Activated CD4-positive, alpha-beta T cell treated with anti-CD3 and anti-CD28 coated beads, Interleukin-10, Interleukin-2, amounts not matched to agents 100 ng/mL and 50 ng/mL, durations not matched to agents 16 hours and 8 hours (primary cell): ENCODE measurements at regions not wholly inside any gene's neighbourhood (a gene's known extent, or its start where the extent isn't known, plus 50 kb on each side); places are given as distances from the start of the nearest gene placed in this dataset.

Experiments
- DNase-seq: peaks from one replicate; pipeline ENCODE4 v3.0.0-alpha.2; 2020

DNA sequence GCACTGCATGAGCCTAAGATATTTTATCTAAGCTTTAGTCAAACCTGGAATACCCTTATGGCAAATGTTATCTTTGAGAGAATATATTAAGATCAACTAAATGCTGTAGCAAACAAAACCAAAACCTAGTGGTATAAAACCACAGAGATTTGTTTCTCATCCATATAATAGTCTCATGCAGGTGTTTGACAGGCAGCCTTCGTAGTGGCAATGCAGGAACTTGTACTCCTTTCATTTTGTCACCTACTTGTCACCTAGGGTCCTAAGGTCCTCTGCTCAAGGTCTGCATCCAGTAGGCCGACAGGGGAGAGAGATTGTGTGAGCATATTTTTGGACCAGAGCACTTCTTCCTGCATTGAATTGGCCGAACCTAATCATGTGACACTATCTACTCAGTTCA lies 352.6 kb downstream of the GPR37 start:
- DNase-seq, result no peak

- DNase-seq, result no peak
These were observed 353.1 kb downstream of the GPR37 start for GRCh38 chr7:124412531-124412930.

- DNase-seq, result no peak
These were observed 353.8 kb downstream of the GPR37 start for GRCh38 chr7:124411796-124412195.

DNA sequence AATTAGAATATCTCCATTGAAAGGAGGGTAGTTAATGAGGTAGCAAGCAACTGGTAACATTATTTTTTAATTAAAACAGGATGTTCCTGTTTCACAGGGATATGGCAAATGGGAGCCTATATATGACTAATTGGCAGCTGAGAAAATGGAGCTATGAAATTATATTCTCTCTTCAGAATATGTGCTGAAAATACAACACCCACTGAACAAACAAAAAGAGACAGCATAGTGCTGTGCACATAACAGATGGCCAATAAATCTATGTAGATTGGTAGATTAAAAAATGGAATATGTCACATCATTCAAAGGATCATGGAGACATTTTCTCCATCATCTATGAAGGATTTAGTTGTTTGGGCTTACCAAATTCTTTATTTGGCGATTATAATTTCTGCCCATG lies 362.0 kb downstream of the GPR37 start:
- no peak for DNase-seq

DNA sequence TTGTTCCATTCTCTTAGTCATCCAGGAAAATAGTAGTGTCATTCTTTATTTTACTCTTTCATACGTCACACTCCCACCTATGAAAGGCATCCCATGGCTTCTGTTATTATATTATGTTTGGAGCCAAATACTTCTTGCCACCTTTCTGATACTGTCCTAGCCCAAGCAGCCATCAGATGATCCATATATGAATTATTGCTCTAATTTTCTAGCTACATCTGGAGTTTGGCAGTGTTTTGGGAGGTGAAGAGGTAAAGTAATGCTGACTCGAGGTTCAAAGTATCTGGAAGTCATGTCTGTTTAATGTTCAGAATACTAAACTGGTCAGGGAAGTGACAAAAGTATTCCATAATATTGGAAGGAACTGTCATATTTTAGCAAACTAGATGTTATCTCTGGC lies 362.5 kb downstream of the GPR37 start:
- DNase-seq, result no peak

GRCh38 chr7:124399941-124400340 lies 365.7 kb downstream of the GPR37 start:
- no peak for DNase-seq

DNA sequence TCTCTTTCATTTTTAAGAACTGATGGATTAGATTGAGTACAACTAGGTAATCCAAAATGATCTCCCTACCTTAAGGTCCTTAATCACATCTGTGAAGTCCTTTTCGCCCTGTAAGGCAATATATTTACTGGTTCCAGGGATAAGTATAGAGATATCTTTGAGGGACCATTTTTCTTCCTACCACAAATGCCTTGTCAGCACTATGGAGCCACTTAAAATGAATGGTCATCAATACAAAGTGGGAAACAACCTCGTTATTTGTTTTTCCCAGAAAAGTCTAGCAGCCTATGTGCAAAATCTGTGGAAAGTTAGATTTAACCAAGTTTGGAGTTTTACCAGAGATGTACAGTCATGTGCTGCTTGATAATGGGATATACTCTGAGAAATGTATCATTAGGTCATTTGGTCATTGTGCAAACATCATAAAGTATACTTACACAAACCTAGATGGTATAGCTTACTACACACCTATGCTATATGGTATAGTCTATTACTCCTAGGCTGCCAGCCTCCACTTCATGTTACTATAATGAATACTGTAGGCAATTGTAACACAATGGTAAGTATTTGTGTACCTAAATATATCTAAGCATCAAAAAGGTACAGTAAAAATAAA lies 366.2 kb upstream of the TMEM229A start:
- no peak for DNase-seq

DNA sequence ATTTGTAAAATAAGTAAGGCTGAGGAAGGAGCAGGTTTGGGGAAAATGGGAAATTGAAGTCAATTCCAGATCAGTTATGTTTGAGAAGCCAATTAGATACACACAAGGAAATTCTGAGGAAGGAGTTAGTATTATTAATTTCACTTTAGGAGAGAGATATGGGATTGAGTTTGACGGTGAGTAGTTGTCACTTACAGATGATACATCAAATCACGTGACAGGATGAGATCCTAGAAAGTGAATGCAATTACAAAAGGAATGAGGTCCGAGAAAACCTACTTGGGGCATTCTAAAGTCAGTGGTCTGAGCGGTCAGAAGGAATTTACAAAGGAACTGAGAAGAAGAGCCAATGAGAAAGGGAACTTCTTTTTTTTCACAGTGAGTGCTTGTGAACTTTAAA lies 364.3 kb upstream of the TMEM229A start:
- DNase-seq, result no peak

GRCh38 chr7:124390301-124390700 lies 357.4 kb upstream of the TMEM229A start:
- DNase-seq, result no peak

DNA sequence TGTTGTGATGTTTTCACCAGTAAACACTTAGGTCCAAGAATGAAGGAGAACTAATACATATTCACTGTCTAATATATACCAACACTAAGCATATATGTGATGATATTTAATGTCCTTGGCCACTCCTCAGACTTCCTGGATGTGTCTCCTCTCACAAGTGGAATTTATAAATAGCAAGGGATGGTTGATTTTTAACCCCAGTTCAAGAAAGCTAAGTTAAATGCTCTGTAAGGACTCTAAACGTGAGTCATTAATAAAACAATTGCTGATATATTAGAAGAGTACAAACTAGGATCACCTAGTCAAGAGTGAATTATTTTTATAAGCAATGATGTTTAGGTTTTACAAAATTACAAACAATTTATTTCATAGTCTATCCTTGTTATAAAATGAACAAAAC lies 355.9 kb upstream of the TMEM229A start:
- no peak for DNase-seq

GRCh38 chr7:124387056-124387455 lies 354.2 kb upstream of the TMEM229A start:
- DNase-seq, result no peak

DNA sequence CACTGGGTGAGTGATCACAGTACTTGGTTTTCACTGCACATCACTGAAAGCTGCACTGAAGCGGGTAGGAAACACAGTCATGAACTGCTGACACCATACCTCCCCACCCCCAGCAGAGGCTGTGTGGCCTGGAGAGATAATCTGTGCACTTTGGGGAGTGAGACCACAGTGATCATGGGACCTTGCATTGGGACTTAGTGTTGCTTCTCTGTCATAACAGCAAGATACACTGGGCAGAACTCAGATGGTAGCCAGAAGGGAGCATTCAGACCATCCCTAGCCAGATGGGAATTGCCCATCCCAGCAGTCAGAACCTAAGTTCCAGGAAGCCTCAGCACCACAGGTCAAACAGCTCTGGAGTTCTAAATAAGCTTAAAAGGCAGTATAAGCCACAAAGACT lies 346.4 kb upstream of the TMEM229A start:
- DNase-seq, result no peak

- no peak for DNase-seq
These were observed 343.2 kb upstream of the TMEM229A start for GRCh38 chr7:124376111-124376510.

DNA sequence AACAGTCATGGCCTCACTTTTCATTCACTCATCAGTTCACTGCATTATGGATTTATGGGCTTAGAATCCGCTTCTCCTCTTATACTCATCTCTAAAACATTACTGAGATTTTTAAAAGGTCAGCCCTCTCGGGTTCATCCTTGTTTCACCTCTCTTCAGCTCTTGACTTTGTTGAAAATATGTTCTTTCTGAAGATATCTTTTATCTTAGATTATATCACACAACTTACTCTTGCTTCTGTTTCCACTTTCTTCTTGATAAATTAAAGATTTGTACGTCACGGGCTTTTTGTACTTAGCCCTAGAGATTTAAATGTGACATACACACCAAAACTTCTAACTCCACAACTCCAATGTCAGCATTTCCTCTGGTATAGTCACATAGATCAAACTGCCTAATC lies 342.5 kb upstream of the TMEM229A start:
- no peak for DNase-seq

- no peak for DNase-seq
These were observed 336.4 kb upstream of the TMEM229A start for GRCh38 chr7:124369310-124369709.

DNA sequence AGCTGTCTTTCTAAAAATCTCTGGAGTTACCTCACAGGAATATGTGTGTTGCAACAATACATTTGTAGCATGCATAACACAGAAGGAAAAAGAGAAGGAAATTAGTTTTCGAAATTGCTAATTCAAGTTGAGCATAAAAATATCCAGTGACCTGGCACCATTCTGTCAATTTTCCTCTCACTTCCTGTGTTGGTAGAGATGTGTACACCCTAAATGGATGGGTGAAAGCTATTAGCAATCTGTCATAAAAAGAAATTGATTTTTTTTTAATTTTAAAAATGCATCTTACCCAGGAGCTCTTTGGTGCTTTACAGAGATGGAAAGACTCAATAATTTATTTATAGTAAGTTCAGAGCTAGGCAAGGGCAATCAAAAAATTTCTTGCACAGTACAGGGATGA lies 333.3 kb upstream of the TMEM229A start:
- no peak for DNase-seq

- no peak for DNase-seq
These were observed 331.4 kb upstream of the TMEM229A start for GRCh38 chr7:124364283-124364682.

GRCh38 chr7:124354201-124354600 lies 321.3 kb upstream of the TMEM229A start:
- no peak for DNase-seq

GRCh38 chr7:124351950-124352349 lies 319.1 kb upstream of the TMEM229A start:
- no peak for DNase-seq

DNA sequence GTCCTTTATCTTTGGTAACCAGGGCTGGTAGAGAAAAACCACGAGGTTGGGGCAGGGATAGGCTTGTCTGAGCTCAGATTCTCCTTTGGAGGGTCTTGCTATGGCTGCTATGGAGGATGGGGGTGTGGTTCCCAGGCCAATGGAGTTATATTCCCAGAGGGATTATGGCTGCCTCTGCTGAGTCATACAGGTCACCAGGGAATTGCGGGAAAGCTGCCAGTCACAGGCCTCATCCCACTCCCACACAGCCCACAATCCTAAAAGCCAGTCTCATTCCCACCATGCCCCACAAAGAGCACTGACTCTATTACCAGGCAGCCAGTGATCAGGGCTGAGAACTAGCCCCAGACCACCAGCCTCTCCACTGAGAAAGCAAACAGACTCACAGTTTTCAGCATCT lies 316.6 kb upstream of the TMEM229A start:
- DNase-seq, result no peak

GRCh38 chr7:124338861-124339260 lies 306.0 kb upstream of the TMEM229A start:
- DNase-seq, result no peak

DNA sequence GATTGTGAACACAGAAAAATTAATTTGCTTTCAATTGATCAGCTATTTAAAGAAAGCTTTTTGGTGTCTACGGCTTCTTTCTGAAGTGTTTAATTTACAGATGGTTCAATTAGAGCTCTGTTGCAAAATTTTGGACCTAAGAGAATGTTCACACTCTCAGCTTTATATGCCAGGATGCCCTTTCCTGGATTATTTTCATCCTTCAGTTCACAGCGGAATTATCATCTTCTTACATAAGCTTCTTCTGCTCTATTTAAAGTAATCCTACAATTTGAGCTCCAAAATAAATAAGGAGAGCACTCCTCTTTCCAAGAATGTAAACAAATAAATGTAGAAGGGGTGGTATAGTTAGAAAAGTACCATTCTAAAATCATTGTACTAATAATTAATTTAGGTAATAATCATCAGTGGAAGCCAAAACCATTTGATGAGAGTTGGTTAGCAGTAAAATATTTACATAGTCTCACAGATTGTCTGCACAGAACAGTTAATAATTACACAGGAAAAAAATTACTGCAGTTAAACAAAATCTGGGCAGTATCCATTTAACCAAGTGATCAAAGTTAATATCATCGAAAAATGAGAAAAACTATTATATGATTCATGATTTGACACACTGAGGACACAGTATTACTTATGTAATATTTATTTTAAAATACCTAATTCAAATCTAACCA lies 298.0 kb upstream of the TMEM229A start:
- no peak for DNase-seq

GRCh38 chr7:124328774-124329173 lies 295.9 kb upstream of the TMEM229A start:
- no peak for DNase-seq

GRCh38 chr7:124324262-124324661 lies 291.4 kb upstream of the TMEM229A start:
- no peak for DNase-seq

- no peak for DNase-seq
These were observed 290.7 kb upstream of the TMEM229A start for GRCh38 chr7:124323597-124323996.
